HG03159 (cell line): ENCODE measurements at regions not wholly inside any gene's neighbourhood (a gene's known extent, or its start where the extent isn't known, plus 50 kb on each side); places are given as distances from the start of the nearest gene placed in this dataset.
"Not testable (repeated sequence)": the region's sequence is repeated elsewhere in the genome, so short reads cannot be mapped to it uniquely, and the experiment has no call there.

ENCODE experiments used
- ATAC-seq: cut with Tn5 transposase; IDR thresholded peaks from one replicate; pipeline ENCODE4 v1.9.1; 2021; ENCODE audit warnings: mild to moderate bottlenecking, moderate library complexity; ENCODE audit not compliant: unreplicated experiment

GRCh38 chr6:788058-788457 is 95.1 kb upstream of the EXOC2 start:
- ATAC-seq: no peak

DNA sequence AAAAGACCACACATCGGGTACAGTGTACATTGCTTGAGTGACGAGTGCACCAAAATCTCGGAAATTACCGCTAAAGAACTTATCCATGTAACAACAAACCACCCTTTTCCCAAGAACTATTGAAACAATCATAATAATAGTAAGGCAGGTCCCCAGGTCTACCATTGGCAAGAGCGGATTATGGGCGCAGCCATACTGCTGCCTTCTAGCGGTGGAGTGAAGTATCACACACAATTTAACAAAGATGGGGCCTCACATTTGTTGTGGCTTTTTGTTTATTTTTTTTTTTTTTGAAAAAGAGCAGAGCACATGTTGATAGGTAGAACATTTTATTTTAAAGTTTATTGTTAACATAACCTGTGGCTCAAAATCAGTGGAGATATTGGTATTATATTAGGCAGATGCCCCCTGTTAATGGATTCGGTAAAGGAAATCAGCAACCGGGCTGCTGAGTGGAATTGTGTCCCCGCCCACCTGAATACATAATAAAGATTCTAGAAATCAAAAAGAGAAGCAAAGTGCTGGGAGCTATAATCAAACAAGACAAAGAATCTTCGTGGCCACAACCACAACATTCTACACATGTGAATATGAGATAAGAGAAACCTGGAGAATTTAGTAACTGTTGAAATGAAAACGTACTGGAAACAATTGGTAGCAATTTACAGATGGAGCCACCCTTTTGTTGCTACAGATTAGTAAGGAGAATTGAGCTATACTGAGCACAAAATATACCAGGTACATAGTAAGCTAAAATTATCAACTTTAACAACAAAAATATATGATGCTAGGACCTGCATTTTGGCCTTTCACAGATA is 94.2 kb upstream of the EXOC2 start:
- ATAC-seq: no peak

- ATAC-seq: no peak
Measured at GRCh38 chr6:783966-784735, 91.2 kb upstream of the EXOC2 start.

GRCh38 chr6:782141-782540 is 89.2 kb upstream of the EXOC2 start:
- ATAC-seq: no peak

- ATAC-seq: no peak
Measured at GRCh38 chr6:781350-781961, 88.5 kb upstream of the EXOC2 start.

DNA sequence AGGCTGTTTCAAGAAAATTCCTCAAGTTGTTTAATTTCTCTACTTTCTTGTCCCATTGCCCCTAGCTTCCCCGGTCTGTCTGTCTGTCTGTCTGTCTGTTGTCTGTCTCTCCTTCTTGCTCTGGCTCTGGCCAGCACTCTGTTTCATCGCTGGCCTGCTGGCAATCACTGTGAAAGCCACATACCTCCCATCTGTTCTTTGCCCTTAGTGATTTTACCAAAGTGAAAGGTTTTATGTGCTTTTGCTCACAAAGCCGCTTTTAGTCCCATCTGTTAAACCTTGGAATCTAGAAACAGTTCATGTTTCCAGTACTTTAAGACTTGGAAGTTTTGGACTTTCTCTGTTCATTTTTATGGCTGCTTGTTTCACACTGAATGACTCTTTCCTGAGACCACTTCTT is 87.8 kb upstream of the EXOC2 start:
- no peak for ATAC-seq

- no peak for ATAC-seq
Measured at GRCh38 chr6:776951-777350, 84.0 kb upstream of the EXOC2 start.

GRCh38 chr6:776528-776931 is 83.6 kb upstream of the EXOC2 start:
- no peak for ATAC-seq

GRCh38 chr6:775863-776262 is 82.9 kb upstream of the EXOC2 start:
- ATAC-seq: no peak

GRCh38 chr6:771683-772082 is 78.7 kb upstream of the EXOC2 start:
- not testable (repeated sequence) for ATAC-seq

DNA sequence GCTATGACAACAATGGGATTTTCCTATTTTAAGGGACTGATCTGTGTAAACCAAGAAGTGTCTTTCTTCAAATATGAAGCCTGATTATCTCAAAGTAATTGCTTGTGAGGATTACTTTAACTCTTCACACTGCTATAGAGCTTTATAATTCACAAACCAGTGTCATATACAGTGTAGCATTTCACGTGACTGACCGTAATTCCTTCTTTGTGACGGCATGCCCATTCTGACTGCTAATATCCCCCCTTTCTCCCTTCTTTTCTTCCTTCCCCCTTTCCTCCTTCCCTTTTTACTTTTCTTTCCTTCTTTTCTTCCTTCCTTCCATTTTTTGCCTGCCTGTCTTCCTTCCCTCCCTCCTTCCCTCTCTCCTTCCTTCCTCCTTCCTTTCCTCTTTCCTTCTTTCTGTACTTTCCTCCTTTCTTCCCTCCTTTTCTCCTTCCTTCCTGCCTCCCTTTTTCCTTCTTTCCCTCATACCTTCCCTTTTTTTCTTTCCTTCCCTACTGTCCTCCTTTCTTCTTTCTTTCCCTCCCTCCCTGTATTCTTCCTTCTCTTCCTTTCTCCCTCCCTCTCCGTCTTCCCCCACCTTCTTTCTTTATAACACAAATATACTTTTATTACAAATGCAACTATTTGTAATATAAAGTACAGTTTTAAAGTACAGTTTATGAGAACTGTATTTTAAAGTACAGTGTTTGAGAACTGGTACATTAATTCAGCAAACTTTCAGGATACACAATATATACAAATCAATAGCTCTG is 75.0 kb upstream of the EXOC2 start:
- no peak for ATAC-seq

DNA sequence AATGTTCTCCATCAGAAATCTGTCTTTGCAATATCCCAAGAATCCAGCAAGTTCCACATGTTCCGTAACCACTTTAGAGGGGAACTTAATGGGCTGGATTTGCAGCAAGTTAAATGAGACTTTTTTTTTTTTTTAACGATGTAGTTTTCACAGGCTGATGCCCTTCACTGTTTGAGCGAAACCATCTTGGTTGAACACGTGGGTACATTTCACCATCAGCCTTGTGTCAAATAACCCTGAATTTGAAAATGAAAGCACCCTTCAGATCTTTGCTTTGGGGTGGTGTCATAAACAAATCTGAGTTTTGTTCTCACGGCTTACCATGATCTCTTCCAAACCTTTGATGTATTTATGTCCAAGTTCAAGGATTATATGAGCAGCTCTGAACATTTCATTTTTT is 73.7 kb upstream of the EXOC2 start:
- no peak for ATAC-seq

- ATAC-seq: no peak
Measured at GRCh38 chr6:761997-762396, 69.1 kb upstream of the EXOC2 start.

- ATAC-seq: no peak
Measured at GRCh38 chr6:760982-761955, 68.3 kb upstream of the EXOC2 start.

DNA sequence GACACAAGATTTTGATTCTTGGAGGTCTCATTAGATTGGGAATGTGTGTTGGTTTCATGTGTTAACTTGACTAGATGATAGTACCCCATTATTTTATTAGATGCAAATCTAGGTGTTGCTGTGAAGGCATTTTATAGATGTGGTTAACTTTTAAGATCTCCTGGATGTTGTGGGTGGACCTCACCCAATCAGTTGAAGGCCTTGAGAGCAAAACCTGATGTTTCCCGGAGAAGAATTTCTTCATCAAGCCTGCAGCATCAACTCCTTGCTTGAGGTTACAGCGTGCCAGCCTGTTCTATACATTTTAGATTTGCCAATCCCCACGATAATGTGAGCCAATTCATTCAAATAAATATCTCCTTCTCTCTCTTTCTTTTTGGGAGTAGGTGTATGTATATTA is 66.8 kb upstream of the EXOC2 start:
- ATAC-seq: no peak

DNA sequence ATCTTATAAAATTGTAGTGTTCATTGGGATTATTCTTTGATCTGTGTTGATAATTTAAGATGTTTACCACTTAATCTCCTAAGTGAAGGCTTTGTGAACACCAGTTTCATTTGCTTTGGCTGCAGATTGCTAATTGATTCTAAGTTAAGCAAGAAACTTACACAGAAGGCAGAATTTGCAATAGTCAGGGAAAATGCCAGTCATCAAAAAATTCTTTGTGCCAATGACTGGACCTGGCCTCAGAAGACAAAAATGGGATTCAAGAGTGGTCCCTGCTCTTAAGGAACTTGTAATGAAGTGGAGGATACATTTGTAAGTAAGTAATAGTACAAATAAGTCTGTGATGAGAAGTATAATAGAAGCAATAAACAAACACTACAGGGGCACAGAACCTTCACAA is 63.3 kb upstream of the EXOC2 start:
- ATAC-seq: no peak

DNA sequence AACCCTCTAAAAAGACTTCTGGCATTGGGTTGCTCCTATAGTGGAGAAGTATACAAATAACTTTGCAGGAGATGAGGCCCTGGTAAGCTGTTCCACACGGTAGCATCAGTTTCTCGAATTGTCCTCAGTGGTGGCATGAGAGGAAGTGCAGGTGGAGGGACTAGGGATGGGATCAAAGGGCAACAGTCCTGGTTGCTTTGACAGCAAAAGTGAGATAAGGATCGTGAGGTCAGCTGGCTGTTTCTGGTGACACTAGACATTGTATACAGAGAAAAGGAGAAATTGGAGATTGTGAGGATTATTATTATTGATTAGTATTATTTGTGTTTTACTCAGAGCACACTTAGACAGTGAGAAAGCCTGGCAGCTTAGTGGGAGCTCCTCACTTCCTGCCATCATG is 61.3 kb upstream of the EXOC2 start:
- ATAC-seq: no peak

DNA sequence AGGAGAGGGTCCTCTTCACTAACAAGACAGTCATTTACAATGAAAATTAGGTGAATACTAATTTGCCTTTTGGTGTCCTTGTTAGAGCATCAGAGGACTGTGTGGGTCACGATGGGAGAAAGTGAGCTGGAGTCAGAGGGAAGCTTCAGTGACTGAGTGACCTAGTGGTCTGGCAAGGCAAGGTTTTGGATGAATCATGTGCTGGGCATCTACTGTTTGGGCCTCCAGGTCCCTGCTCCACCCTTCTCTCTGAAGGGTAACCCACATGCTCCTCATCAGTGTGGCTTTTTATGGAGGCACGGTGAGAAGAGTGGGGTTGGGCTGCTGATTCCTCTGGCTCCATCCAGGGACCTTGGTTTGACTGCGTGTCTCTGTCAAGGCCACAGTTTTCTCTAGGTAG is 60.5 kb upstream of the EXOC2 start:
- no peak for ATAC-seq

DNA sequence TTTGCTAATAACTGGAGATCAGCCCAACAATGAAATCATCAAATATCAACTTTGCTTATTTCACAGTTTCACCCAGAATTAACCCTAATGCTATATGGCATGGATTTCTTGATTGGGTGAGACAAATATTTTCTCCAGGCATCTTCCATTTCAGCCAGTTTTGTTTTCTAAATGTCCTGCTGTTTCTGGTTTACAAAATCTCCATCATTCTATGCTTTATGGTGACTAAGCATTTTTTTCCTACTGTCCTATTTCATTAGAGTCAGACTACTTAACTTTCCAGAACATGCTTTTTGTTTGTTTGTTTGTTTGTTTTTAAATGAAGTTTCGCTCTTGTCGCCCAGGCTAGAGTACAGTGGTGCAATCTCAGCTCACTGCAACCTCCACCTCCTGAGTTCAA is 59.5 kb upstream of the EXOC2 start:
- no peak for ATAC-seq

GRCh38 chr6:751765-752164 is 58.8 kb upstream of the EXOC2 start:
- ATAC-seq: no peak
